ENCODE measurements at regions not wholly inside any gene's neighbourhood (a gene's known extent, or its start where the extent isn't known, plus 50 kb on each side); places are given as distances from the start of the nearest gene placed in this dataset.
A peak's percentile ranks its signal among the peaks of the same experiment; 100 is the strongest.

- Histone ChIP-seq H3K4me2 (ENCODE audit: low read depth, low read length) (no peak overlapping the region), H3K4me3 (replicated peaks in 1 of 3; ENCODE audit: insufficient read depth in 1 of 3, low read depth in 2 of 3, low read length in 3 of 3) (no peak overlapping the region), H3K9me3 (ENCODE audit: low read length) (no peaks in the 10 kb centered on the region), H3K9ac (ENCODE audit: insufficient read depth, low read depth, low read length) (no peak overlapping the region), H3K27ac (ENCODE audit: extremely low read length, insufficient read depth, low read length) (no peak overlapping the region), H4K20me1 (ENCODE audit: insufficient read depth, low read length) (no peaks in the 10 kb centered on the region), H3K27me3 (ENCODE audit: control insufficient read depth in 1 of 2, insufficient read depth in 2 of 2, low read length in 2 of 2) (no peaks in the 10 kb centered on the region; a peak in 1 of 5 replicates), H3K36me3 (replicated peaks in 1 of 2; ENCODE audit: control insufficient read depth in 1 of 2, insufficient read depth in 2 of 2, low read length in 2 of 2) (no peaks in the 10 kb centered on the region), H3K79me2 (ENCODE audit: insufficient read depth, low read length) (no peaks in the 10 kb centered on the region), H3K4me1 (ENCODE audit: insufficient read depth, low read length) (peaks cover 19% of the 10 kb centered on the region), H2AFZ (ENCODE audit: low read length) (no peak overlapping the region)
- POLR2A ChIA-PET, result no interaction called here
- no peak for ATAC-seq
- intact Hi-C loops (cut with micrococcal nuclease; ENCODE audit: unreplicated experiment) (no loop called here), in situ Hi-C loops (cut with HindIII; ENCODE audit: extremely low pct_ligation_motif_present, low pct_unique_long_range_greater_than_20kb) (no loop called here)
- WGBS (ENCODE audit: low lambda C conversion rate), result 33% methylated on average over 7 of the region's 7 CpGs
- no peak for TF ChIP-seq ZSCAN9 (CRISPR knock-in tag; IDR thresholded peaks at IDR 0.05; ENCODE audit: borderline replicate concordance)
- TF ChIP-seq, protein P1, sequence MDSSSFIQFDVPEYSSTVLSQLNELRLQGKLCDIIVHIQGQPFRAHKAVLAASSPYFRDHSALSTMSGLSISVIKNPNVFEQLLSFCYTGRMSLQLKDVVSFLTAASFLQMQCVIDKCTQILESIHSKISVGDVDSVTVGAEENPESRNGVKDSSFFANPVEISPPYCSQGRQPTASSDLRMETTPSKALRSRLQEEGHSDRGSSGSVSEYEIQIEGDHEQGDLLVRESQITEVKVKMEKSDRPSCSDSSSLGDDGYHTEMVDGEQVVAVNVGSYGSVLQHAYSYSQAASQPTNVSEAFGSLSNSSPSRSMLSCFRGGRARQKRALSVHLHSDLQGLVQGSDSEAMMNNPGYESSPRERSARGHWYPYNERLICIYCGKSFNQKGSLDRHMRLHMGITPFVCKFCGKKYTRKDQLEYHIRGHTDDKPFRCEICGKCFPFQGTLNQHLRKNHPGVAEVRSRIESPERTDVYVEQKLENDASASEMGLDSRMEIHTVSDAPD (CRISPR knock-in tag; IDR thresholded peaks at IDR 0.05), result no peak
- no peak for TF ChIP-seq SP4 (CRISPR knock-in tag; IDR thresholded peaks at IDR 0.05)
- no peak for TF ChIP-seq KDM6A (CRISPR knock-in tag; IDR thresholded peaks at IDR 0.05; ENCODE audit: low read depth)
- no peak for TF ChIP-seq THYN1 (CRISPR knock-in tag; IDR thresholded peaks at IDR 0.05; ENCODE audit: borderline replicate concordance, low read depth)
- no peak for DNase-seq (ENCODE audit: low spot score)
- CTCF ChIA-PET (ENCODE audit: low intra/inter-chr PET ratio, low total read pairs), result no interaction called here
- no peak for FAIRE-seq
- BruUV-seq (replicated peaks), result no TSS peak
These were observed 242.6 kb downstream of the PTPRU start for GRCh38 chr1:29478879-29479278.

DNA sequence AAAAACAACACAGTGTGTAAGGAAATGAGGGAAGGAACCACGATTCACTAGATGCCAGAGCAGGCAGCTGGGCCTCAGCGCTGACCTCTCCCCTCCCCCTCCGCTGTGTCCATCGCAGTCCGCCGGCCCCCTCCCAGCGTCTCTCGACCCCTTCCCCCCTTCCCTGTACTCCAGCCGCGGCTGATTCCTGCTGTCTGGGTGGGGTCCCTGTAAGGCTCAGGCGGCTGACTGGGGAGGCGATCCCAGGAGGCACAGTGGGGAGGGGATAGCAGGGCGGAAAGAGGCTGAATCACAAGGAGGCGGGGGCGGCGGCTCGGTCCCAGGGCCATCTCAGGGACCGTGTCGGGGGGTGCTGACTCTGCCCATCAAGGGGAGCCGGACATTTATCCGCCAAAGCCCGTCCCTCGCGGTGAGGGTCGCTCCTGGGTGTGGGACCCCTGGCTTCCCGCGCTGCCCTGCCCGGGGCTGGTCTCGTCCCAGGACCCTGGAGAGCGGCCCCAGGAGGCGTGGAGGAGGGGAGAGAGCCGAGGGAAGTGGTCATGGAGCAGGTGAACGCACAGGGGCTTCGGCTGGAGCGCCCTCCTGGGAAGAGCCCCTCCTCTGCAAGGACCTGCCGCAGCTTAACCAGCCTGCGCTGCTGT is 241.9 kb downstream of the PTPRU start:
- FAIRE-seq (no peak), ATAC-seq (no peak), DNase-seq (ENCODE audit: low spot score) (no peak)
- BruUV-seq (replicated peaks), result no TSS peak
- Histone ChIP-seq H4K20me1 (ENCODE audit: insufficient read depth, low read length) (no peaks in the 10 kb centered on the region), H3K79me2 (ENCODE audit: insufficient read depth, low read length) (no peaks in the 10 kb centered on the region), H3K4me3 (replicated peaks in 1 of 3; ENCODE audit: insufficient read depth in 1 of 3, low read depth in 2 of 3, low read length in 3 of 3) (no peak overlapping the region), H3K4me2 (ENCODE audit: low read depth, low read length) (no peak overlapping the region), H3K9ac (ENCODE audit: insufficient read depth, low read depth, low read length) (no peak overlapping the region), H3K4me1 (ENCODE audit: insufficient read depth, low read length) (peaks cover 26% of the 10 kb centered on the region), H2AFZ (ENCODE audit: low read length) (no peak overlapping the region), H3K27ac (ENCODE audit: extremely low read length, insufficient read depth, low read length) (no peak overlapping the region), H3K27me3 (ENCODE audit: control insufficient read depth in 1 of 2, insufficient read depth in 2 of 2, low read length in 2 of 2) (no peaks in the 10 kb centered on the region; a peak in 1 of 5 replicates), H3K36me3 (replicated peaks in 1 of 2; ENCODE audit: control insufficient read depth in 1 of 2, insufficient read depth in 2 of 2, low read length in 2 of 2) (no peaks in the 10 kb centered on the region), H3K9me3 (ENCODE audit: low read length) (no peaks in the 10 kb centered on the region)
- CTCF ChIA-PET (ENCODE audit: low intra/inter-chr PET ratio, low total read pairs), result no interaction called here
- intact Hi-C loops (cut with micrococcal nuclease; ENCODE audit: unreplicated experiment) (no loop called here), in situ Hi-C loops (cut with HindIII; ENCODE audit: extremely low pct_ligation_motif_present, low pct_unique_long_range_greater_than_20kb) (no loop called here)
- WGBS (ENCODE audit: low lambda C conversion rate), result 68% methylated on average over 31 of the region's 37 CpGs
- POLR2A ChIA-PET, result no interaction called here
- no peak for TF ChIP-seq RFX1 (IDR thresholded peaks at IDR 0.05)
- peak; percentile 27 to 65; a peak in 3 of 4 replicates for TF ChIP-seq REST (IDR thresholded peaks at IDR 0.05; ENCODE audit: borderline replicate concordance in 1 of 2, low read depth in 1 of 2, low read length in 2 of 2)
- TF ChIP-seq, protein P2, sequence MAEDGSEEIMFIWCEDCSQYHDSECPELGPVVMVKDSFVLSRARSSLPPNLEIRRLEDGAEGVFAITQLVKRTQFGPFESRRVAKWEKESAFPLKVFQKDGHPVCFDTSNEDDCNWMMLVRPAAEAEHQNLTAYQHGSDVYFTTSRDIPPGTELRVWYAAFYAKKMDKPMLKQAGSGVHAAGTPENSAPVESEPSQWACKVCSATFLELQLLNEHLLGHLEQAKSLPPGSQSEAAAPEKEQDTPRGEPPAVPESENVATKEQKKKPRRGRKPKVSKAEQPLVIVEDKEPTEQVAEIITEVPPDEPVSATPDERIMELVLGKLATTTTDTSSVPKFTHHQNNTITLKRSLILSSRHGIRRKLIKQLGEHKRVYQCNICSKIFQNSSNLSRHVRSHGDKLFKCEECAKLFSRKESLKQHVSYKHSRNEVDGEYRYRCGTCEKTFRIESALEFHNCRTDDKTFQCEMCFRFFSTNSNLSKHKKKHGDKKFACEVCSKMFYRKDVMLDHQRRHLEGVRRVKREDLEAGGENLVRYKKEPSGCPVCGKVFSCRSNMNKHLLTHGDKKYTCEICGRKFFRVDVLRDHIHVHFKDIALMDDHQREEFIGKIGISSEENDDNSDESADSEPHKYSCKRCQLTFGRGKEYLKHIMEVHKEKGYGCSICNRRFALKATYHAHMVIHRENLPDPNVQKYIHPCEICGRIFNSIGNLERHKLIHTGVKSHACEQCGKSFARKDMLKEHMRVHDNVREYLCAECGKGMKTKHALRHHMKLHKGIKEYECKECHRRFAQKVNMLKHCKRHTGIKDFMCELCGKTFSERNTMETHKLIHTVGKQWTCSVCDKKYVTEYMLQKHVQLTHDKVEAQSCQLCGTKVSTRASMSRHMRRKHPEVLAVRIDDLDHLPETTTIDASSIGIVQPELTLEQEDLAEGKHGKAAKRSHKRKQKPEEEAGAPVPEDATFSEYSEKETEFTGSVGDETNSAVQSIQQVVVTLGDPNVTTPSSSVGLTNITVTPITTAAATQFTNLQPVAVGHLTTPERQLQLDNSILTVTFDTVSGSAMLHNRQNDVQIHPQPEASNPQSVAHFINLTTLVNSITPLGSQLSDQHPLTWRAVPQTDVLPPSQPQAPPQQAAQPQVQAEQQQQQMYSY (CRISPR knock-in tag; IDR thresholded peaks at IDR 0.05), result no peak
- TF ChIP-seq ZNF629 (CRISPR knock-in tag; conservative IDR thresholded peaks at IDR 0.05), result no peak
